ENCODE measurements at regions not wholly inside any gene's neighbourhood (a gene's known extent, or its start where the extent isn't known, plus 50 kb on each side); places are given as distances from the start of the nearest gene placed in this dataset.

- H3K36me3 ChIP-seq (replicated peaks; ENCODE audit: insufficient read depth, low read length), result no peaks in the 10 kb centered on the region
- peaks cover 8% of the 10 kb centered on the region for H3F3A ChIP-seq (ENCODE audit: insufficient read depth, low read length)
- H3K4me2 ChIP-seq (ENCODE audit: low read depth, low read length), result peak overlapping the region; percentile 71
- peaks cover 5% of the 10 kb centered on the region; the same call in 1 of the 2 replicates for H3K27me3 ChIP-seq (replicated peaks; ENCODE audit: insufficient read depth, low read length)
- H2AFZ ChIP-seq (ENCODE audit: low read length), result 0 out of 2 replicates have a peak overlapping the region, but pooled peaks have one; percentile 33
- H3K9ac ChIP-seq (ENCODE audit: low read length), result no peak overlapping the region
- H3K9me2 ChIP-seq (replicated peaks; ENCODE audit: insufficient read depth, low read length), result no peaks in the 10 kb centered on the region
- H3K4me3 ChIP-seq (ENCODE audit: low read length), result peak overlapping the region; percentile 26; the same call in 1 of the 2 replicates
- no peak overlapping the region; the same call in 1 of the 2 replicates for H3K27ac ChIP-seq (ENCODE audit: low read length)
- no peaks in the 10 kb centered on the region for H3K79me2 ChIP-seq (ENCODE audit: low read length)
- H3K4me1 ChIP-seq (ENCODE audit: low read length), result peaks cover 26% of the 10 kb centered on the region
- TF ChIP-seq CTCF (IDR thresholded peaks at IDR 0.05; ENCODE audit: low read length) (no peak), EZH2 (optimal IDR thresholded peaks at IDR 0.05; ENCODE audit: low read depth, low read length) (no peak), EZH2phosphoT487 (IDR thresholded peaks at IDR 0.05; ENCODE audit: low read length) (no peak)
- no peaks in the 10 kb centered on the region for H3K9me3 ChIP-seq (replicated peaks; ENCODE audit: insufficient read depth, low read length)
- no peaks in the 10 kb centered on the region for H4K20me1 ChIP-seq (ENCODE audit: insufficient read depth, low read length)
- no peak for DNase-seq
These were observed 634.6 kb upstream of the SLC39A10 start for GRCh38 chr2:195022508-195022830.

DNA sequence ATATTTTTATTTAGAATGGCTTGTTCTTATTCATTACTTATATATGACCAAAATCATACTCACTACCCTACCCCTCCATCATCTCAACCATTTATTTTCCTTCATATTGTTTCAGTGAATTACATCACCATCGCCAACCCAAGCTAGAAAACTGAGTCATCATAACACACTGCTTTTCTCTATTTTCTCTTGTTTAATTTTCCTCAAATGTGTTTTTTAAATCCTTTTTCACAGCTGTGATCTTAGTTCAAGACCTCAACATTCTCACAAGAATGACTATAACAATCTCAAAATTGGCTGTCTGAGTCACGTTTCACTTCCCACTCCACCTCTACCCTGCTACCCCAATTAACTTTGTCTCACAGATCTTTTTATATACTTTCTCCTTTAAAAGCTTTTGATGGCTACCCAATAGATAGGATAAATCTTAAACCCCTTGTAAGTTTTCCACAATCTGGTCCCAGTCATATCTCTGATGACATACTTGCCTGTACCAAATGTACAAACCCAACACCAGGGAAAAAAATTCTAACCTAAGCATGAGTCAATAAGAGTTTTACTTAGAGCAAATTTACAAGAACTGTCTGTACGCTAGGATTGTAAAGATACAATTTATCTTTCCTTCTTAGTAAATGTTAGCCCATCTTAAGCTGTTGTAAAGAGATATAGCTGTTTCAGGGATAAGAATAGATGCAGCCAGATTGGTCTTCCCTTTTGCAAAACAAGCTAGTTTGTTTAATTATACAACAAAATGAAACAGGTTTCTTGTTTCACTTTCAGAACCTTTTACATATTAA lies 635.1 kb upstream of the SLC39A10 start:
- Histone ChIP-seq H3K4me1 (ENCODE audit: low read length) (peaks cover 26% of the 10 kb centered on the region), H3K9me2 (replicated peaks; ENCODE audit: insufficient read depth, low read length) (no peaks in the 10 kb centered on the region), H3K27ac (ENCODE audit: low read length) (peak overlapping the region; percentile 67; the same call in 1 of the 2 replicates), H3K9me3 (replicated peaks; ENCODE audit: insufficient read depth, low read length) (no peaks in the 10 kb centered on the region), H2AFZ (ENCODE audit: low read length) (peak overlapping the region; percentile 50), H3K79me2 (ENCODE audit: low read length) (no peaks in the 10 kb centered on the region), H3K4me2 (ENCODE audit: low read depth, low read length) (peak overlapping the region; percentile 71), H3K36me3 (replicated peaks; ENCODE audit: insufficient read depth, low read length) (no peaks in the 10 kb centered on the region), H3K9ac (ENCODE audit: low read length) (no peak overlapping the region), H3K27me3 (replicated peaks; ENCODE audit: insufficient read depth, low read length) (peaks cover 5% of the 10 kb centered on the region; the same call in 1 of the 2 replicates), H4K20me1 (ENCODE audit: insufficient read depth, low read length) (no peaks in the 10 kb centered on the region), H3K4me3 (ENCODE audit: low read length) (peak overlapping the region; percentile 26), H3F3A (ENCODE audit: insufficient read depth, low read length) (peaks cover 8% of the 10 kb centered on the region)
- peak; percentile 68 for DNase-seq
- TF ChIP-seq CTCF (IDR thresholded peaks at IDR 0.05; ENCODE audit: low read length) (no peak), EZH2phosphoT487 (IDR thresholded peaks at IDR 0.05; ENCODE audit: low read length) (no peak), EZH2 (optimal IDR thresholded peaks at IDR 0.05; ENCODE audit: low read depth, low read length) (no peak)

GRCh38 chr2:195018462-195018861 lies 638.6 kb upstream of the SLC39A10 start:
- no peak for DNase-seq
- H3K9me2 ChIP-seq (replicated peaks; ENCODE audit: insufficient read depth, low read length), result no peaks in the 10 kb centered on the region
- no peak overlapping the region for H3K9ac ChIP-seq (ENCODE audit: low read length)
- no peak overlapping the region for H3K4me2 ChIP-seq (ENCODE audit: low read depth, low read length)
- H3F3A ChIP-seq (ENCODE audit: insufficient read depth, low read length), result peaks cover 8% of the 10 kb centered on the region
- no peak overlapping the region for H3K27ac ChIP-seq (ENCODE audit: low read length)
- TF ChIP-seq CTCF (IDR thresholded peaks at IDR 0.05; ENCODE audit: low read length) (no peak), EZH2phosphoT487 (IDR thresholded peaks at IDR 0.05; ENCODE audit: low read length) (no peak), EZH2 (optimal IDR thresholded peaks at IDR 0.05; ENCODE audit: low read depth, low read length) (no peak)
- H3K4me1 ChIP-seq (ENCODE audit: low read length), result peaks cover 18% of the 10 kb centered on the region
- no peak overlapping the region for H3K4me3 ChIP-seq (ENCODE audit: low read length)
- H4K20me1 ChIP-seq (ENCODE audit: insufficient read depth, low read length), result no peaks in the 10 kb centered on the region
- no peaks in the 10 kb centered on the region for H3K9me3 ChIP-seq (replicated peaks; ENCODE audit: insufficient read depth, low read length)
- no peak overlapping the region for H2AFZ ChIP-seq (ENCODE audit: low read length)
- H3K36me3 ChIP-seq (replicated peaks; ENCODE audit: insufficient read depth, low read length), result no peaks in the 10 kb centered on the region
- 0 out of 2 replicates have a peak, but pooled peaks cover 5% of the 10 kb centered on the region for H3K27me3 ChIP-seq (replicated peaks; ENCODE audit: insufficient read depth, low read length)
- no peaks in the 10 kb centered on the region for H3K79me2 ChIP-seq (ENCODE audit: low read length)
